GM12874 (cell line): ENCODE measurements at regions not wholly inside any gene's neighbourhood (a gene's known extent, or its start where the extent isn't known, plus 50 kb on each side); places are given as distances from the start of the nearest gene placed in this dataset.

Source experiments
- TF ChIP-seq, protein P1 (sequence below): IDR thresholded peaks from 2 replicates; pipeline ENCODE4 v1.5.1; 2011; ENCODE audit warnings: low read depth, mild to moderate bottlenecking, control low read depth, low read length, moderate library complexity; ENCODE audit not compliant: insufficient read depth

- TF ChIP-seq, protein P1, sequence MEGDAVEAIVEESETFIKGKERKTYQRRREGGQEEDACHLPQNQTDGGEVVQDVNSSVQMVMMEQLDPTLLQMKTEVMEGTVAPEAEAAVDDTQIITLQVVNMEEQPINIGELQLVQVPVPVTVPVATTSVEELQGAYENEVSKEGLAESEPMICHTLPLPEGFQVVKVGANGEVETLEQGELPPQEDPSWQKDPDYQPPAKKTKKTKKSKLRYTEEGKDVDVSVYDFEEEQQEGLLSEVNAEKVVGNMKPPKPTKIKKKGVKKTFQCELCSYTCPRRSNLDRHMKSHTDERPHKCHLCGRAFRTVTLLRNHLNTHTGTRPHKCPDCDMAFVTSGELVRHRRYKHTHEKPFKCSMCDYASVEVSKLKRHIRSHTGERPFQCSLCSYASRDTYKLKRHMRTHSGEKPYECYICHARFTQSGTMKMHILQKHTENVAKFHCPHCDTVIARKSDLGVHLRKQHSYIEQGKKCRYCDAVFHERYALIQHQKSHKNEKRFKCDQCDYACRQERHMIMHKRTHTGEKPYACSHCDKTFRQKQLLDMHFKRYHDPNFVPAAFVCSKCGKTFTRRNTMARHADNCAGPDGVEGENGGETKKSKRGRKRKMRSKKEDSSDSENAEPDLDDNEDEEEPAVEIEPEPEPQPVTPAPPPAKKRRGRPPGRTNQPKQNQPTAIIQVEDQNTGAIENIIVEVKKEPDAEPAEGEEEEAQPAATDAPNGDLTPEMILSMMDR = no peak
Measured at GRCh38 chrX:40792433-40792832, 57.1 kb upstream of the MED14 start.

GRCh38 chrX:40805404-40805803 is 70.1 kb upstream of the MED14 start:
- TF ChIP-seq, protein P1 = no peak

DNA sequence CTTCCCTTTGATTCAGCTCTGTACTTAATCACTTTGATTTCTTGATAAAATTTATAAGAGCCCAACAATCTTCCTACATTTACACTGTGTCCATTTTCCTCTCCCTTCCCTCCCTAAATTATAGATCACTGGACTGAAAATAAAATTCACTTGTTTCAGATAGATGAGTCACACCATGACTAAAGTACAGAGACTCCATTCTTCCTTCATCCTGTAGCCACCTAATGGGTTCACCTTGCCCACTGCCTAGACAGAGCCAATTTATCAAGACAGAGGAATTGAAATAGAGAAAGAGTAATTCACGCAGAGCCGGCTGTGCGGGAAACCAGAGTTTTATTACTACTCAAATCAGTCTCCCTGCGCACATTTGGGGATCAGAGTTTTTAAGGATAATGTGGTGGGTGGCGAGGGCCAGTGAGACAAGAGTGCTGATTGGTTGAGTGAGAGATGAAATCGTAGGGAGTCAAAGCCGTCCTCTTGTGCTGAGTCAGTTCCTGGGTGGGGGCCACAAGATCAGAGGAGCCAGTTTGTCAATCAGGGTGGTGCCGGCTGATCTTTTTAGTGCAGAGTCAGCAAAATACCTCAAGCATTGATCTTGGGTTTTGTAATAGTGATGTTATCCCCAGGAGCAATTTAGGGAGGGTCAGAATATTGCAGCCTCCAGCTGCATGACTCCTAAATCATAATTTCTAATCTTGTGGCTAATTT is 71.3 kb upstream of the MED14 start:
- TF ChIP-seq, protein P1 = no peak

DNA sequence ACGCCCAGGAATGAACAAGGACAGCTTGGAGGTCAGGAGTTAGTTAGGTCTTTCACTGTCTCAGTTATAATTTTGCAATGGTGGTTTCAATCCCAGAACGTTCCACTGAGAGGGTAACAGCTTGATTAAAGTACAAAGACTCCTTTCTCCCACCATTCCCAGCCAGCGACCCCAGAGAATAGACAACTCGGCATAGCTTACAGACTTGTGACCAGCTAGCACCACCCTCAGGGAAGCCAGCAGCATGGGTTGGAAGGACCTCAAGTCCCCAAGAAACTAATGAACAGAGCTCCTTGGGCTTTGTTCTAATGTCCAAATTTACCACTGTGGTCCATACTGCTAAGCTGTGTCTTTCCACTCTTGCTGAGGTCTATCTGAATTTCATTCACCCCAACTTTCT is 72.0 kb upstream of the MED14 start:
- TF ChIP-seq, protein P1 = no peak

- TF ChIP-seq, protein P1 = no peak
Measured at GRCh38 chrX:40808203-40808602, 72.9 kb upstream of the MED14 start.

- TF ChIP-seq, protein P1 = no peak
Measured at GRCh38 chrX:40809210-40809609, 73.9 kb upstream of the MED14 start.

- TF ChIP-seq, protein P1 = no peak
Measured at GRCh38 chrX:40816906-40817305, 81.6 kb upstream of the MED14 start.
